HG03095 (cell line): ENCODE measurements at regions not wholly inside any gene's neighbourhood (a gene's known extent, or its start where the extent isn't known, plus 50 kb on each side); places are given as distances from the start of the nearest gene placed in this dataset.
"Not testable (repeated sequence)": the region's sequence is repeated elsewhere in the genome, so short reads cannot be mapped to it uniquely, and the experiment has no call there.

Experiments used
- ATAC-seq: cut with Tn5 transposase; IDR thresholded peaks from one replicate; pipeline ENCODE4 v1.9.1; 2021; ENCODE audit warnings: moderate library complexity; ENCODE audit not compliant: unreplicated experiment

DNA sequence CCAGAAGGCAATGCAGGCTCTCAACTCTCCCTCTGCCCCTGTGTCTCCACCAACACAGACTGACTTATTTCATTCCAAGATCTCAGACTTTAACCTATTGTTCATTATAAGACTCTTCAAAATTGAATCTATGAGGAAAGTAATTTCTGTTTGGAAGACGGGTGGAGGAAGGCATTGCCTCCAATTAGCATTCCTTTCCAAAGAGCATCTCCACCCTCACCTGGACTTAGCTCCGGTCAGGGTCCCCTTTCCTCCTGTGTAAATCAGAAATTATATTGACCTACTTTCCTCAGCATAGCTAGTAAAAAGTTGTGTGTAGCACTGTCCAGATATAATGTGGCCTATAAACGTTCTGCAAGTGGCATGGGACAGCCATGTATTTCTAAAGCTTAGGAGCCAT is 230.4 kb upstream of the ACVR2A start:
- no peak for ATAC-seq

DNA sequence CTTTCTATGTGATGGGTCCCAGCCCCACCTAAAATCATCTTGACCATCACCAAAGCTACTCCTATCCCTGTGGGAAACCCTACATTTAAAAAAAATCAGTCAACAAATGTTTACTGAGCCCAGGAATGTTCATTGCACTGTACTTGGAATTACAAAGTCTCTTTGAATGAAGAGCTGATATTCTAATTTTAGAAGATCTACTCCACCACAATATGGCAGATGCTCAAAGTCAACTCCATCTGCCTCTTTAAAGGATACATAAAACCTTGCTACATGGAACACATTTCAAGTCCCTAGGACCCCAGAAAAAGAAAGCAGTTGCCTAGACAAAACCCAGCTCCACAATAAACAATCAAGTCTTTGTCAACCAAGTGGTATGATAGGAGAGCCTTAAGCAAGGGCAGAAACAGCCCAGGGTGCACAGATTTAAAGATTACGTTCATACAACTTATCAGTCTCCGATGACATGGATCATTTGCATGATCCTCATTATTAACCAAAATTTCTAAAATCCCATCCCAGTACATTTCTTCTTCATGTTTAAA is 234.3 kb upstream of the ACVR2A start:
- no peak for ATAC-seq

DNA sequence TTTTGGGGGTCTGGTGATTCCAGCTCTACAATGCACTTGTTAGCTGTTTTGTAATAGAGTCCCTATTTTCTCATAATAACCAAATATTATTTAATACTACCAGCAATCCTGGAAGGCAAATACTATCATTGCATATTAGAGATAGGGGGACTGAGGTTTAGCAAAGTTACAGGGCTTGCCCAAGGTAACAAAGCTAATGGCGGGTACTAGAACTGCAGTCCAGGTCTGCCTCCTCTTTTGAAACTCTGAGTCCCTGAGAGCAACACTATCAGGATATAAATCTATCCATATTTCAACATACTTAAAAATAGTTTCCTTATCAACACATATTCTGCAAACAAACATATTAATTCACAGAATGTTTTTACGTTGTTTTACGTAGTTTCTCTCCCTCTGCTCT is 235.5 kb upstream of the ACVR2A start:
- ATAC-seq = no peak

DNA sequence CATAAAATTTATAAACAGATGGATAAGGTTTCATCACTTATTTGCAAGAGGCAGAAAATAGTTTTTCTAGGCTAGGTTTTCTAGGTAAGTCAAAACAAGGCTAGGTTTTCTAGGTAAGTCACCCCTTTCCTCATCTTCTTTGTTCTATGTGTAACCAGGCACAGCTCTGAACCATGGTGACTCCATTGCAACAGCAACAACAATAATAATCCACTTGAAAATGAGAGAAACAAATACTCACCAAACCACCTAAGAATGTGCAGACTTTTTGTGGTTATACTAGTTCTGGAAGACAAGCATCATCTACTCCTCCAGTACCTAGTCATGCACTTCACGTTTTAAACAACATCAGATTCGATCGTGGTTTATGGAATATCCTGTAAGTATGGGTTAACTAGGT is 237.4 kb upstream of the ACVR2A start:
- no peak for ATAC-seq

DNA sequence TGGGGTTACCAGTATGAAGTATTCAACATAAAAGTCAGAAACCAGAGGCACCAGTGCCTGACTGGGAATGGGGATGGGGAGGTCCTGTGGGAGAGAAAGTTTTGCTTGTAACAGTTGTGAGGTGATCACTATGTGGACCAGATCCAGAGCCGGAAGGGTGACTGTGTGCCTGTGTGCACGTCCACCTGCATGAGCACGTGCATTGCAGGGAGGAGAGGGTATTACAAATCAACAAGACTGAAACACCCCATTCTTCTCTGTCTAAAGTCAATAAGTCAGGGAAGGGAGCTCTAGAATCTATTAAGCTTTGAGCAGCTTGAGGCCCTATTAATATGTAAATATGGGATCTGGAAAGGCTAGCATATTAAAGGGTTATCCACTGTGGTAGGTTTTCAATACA is 241.0 kb upstream of the ACVR2A start:
- no peak for ATAC-seq

DNA sequence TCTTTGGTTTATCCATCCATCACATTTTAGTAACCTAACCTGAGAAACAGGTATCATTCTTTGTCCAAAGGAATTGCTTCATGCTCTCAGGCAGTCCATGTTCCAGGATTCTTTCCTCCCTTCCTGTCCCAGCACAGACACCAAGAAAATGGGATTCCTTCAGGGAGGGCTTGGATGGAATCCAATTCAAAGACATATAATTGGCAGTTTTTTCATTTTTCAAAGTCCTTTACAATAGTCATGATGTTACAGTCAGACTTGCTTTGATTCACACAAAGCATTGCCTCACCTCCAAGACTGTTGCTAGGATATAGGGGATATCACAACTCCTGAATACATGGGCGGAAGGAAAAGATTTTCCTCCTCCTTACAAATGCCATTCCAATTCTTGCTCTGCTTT is 241.4 kb upstream of the ACVR2A start:
- no peak for ATAC-seq

DNA sequence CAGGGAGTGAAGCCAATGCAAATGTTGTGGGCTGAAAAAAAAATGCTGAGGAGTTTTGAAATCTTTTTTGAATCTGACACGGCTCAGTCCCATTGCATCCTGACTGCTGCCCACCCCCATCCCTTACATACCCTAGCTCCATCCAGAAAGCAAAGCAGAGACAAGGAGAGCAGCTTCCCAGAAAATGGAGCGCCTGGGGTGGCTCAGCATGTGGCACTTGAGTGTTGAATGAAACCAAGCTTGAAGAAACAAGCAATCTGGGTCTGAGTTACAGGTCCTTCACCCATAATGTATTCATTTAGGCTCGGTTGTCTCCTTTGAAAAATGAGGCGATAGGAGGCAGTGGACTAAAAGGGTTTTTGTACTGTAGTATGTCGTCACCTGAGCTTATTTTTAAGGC is 244.2 kb upstream of the ACVR2A start:
- ATAC-seq = no peak

DNA sequence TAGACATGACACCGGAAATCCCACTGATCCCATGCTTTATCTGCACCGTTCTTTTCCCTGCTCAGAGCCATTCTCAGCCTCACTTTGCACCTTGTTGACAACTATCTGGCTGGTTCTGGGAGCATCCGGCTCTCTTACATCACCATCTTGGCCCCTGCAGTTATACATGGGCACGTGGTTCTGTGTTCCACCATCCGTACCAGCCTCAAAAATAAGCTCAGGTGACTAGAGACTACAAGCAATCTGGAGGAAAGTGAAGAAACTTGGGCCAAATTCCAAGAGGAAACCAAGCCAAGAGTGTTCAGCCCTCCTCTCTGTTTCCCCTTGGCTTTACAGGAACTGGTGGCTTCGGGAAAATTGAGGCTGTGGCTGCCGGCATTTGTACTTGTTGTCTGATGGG is 244.6 kb upstream of the ACVR2A start:
- no peak for ATAC-seq

DNA sequence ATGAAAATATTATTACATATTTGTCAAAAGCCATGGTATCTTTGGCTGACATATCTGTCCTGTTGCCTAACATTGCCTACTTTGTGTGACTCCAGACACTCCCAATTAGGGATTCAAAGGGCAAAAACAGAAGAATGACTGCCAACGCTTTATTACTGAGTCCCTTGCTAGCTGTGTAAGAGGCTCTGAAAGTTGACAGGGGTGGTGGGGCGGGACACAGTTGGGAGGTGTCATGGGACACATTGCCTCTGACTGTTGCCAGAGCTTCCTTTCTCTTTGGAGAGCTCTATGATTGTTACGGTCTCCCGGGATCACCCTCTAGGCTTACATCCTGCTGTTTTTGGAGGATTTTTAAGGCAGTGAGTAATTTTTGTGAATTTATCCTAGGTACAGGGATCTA is 249.6 kb upstream of the ACVR2A start:
- no peak for ATAC-seq

DNA sequence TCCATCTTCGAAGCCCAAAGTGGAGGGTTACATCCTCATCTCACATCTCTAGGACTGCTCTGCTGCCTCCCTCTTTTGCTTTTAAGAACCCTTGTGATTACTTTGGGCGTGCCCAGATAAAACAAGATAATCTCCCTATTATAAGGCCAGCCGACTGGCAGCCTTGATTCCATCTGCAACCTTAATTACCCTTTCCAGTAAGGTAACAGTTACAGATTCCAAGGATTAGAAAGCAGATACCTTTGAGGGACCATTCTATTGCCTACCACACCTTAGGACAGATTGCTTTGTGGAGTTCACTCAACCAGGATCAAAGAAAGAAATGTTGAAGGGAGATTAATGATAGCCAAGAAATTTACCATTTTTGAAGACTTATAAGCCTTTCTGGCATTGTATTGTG is 250.8 kb upstream of the ACVR2A start:
- no peak for ATAC-seq

DNA sequence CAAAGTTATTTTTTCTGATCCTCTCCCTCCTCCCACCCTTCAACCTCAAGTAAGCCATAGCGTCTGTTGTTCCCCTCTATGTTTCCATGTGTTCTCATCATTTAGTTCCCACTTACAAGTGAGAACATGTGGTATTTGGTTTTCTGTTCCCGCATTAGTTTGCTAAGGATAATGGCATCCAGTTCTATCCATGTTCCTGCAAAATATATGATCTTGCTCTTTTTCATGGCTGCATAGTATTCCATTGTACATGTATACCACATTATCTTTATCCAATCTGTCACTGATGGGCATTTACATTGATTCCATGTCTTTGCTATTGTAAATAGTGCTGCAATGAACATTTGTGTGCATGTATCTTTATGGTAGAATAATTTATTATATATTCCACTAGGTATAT is 252.0 kb upstream of the ACVR2A start:
- ATAC-seq = not testable (repeated sequence)

DNA sequence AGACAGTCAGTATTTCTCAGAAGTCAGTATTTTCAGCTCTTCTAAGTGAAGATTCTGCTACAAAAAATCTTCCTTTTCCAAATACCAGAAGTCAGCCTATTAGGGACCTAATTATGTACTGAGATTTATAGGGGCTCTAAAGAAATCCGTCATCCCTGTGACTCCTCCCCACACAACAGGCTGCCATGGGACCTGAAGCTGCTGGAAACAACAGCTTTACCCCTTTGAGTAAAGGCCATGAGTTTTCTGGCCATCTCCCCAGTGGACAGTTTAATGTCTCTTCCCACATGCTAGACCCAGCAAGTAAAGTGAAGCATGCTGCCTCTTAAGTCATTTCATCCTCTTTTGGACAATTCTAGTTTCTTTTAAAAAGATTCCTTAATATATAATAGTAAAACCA is 255.7 kb upstream of the ACVR2A start:
- ATAC-seq = no peak

DNA sequence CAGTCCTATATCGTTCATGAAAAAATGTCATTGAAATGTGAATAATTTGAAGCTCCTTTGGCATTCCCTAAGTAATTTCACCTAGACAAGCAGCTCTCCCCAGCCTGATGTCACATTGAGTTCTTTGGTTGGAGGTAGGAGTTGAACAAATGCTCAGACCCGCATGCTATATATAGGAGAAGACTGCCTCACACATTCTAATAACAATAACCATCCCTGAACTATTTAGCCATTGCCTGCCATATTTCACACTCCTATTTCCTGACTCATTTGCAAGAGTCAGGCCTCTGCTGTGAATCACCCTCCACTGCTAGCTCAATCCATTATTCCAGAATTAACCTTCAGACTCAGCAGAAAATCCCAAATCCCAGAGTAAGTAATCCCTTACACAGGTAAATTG is 256.6 kb upstream of the ACVR2A start:
- no peak for ATAC-seq

DNA sequence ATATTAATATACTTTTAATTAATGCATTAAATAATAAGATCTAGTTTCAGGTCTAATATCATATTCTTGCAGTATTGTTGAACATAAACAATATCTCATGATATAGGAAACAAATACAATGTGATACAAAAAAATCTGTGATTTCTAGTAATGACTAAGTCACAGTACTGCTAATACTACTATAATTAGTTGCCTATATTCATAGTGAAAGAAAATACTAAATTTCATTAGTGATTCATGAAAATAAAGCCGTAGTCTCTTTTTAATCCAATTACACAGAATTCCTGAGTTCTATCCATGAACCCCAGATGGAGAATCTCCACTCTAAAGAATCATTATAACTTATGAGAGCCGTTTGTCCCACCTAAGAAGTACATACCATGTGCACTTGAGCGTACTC is 266.3 kb upstream of the ACVR2A start:
- ATAC-seq = no peak

DNA sequence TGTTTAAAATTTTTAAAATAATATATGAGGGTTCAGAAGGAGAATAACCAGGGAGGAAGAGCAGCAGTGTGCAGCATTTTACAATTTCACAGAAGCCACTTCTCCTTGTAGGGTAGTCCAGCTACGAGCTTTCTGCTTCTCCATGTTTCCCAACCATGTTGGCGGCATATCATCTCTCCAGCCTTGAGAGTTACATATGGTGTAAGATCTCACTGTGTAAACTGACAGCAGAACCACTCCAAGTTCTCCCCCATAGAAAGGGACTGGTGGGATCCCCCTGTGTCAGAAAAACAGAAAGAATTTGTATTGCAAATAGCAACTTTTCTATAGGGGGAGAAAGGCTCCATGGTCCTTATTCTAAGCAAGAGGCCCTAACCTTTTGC is 266.8 kb upstream of the ACVR2A start:
- ATAC-seq = no peak

DNA sequence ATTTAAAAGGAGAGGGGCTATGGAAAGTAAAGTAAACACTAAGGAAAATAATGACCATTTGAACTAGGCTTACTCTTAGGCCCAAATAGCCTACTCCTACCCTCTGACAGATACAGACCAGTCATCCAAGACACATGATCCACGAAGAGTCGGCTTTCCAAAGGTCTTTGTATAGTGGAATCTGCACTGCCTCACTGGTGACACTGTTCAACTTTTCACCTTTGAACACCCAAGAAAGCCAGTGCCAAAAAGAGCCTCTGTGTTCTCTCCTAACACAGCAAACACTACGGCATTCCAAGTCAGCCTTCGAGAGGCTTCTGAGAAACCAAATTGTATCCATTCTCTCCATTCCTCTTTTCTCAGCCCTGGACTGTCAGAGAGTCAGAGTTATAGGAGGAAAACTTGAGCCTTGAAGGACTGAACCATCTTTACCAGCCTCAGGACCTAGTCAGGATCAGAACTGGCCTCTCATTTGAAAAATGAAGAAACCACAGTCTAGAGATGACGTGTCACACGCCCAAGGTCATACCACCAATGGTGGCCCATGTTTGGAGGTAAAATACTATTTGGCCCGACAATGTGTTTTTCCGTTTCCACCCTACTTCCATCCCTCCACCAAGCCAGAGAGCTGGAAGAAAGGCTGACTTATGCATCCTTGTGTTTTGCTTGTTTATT is 267.4 kb upstream of the ACVR2A start:
- no peak for ATAC-seq

DNA sequence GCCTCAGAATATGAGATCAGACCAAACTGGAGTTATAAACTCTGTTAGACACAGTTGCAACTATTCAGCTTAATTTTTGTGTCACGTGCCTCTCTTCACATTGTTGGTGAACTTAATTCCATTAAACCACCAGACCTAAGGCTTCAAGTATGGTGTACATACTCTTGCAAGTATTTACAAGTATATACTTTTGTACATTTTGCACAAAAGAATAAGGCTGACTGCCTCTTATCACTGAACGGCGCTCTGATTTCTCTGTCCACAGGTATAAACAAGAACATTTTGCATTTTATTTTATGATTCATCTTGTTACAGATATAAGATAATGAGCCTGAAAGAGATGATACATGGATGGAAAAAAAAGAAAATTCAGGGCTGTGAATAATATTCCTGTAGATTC is 269.7 kb upstream of the ACVR2A start:
- no peak for ATAC-seq

DNA sequence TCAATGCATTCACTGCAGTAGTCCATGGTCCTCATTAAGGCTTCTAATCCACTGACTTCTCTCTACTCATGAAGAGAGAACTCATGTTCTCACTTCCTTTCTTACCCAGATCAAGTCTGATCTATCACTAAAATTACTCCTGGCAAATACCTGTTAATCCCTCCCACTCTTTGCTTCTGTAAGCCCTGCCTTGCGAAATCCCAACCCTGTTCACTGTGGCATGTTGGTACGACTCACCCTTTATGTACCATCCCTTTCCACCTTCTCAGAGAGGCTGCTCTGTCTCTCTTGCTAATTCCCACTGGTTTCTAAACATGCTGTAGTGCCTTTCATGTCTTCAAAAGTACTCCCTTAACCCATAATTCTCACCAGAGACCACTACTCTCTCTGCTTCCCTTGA is 272.2 kb upstream of the ACVR2A start:
- ATAC-seq = no peak

DNA sequence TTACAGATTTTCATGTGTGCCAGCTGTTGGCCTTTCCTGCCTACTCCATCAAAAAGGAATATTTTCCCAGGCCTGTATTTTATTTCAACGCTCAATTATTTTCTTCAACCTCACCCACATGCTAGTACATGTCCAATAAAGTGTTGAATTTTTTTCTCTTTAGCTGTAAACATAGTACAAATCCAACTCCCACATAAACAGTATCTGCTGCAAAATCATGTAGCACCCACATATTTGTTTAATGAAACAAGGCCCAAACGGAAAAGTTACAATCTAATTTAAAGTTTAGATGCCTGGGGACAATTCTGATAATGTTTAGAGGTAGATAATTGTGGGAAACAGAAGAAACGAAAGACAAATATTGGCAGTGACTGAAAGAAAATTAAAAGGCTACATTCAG is 275.4 kb upstream of the ACVR2A start:
- ATAC-seq = no peak

DNA sequence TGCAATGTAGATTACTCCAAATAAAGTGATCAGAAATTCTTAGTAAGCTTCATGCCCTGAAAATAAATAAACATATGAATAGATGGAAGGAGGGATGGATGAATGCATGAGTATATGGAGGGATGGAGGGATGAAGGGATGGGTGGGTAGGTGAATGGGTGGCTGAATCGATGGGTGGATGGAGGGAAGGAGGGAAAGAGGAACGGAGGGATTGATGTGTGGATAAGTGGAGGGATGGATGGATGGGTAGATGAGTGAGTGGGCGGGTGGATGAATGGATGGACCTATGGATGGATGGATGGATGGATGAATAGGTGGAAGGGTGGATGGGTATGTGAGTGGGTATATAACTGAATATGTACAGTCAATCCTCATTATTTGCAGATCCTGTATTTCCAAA is 276.7 kb upstream of the ACVR2A start:
- ATAC-seq = no peak

DNA sequence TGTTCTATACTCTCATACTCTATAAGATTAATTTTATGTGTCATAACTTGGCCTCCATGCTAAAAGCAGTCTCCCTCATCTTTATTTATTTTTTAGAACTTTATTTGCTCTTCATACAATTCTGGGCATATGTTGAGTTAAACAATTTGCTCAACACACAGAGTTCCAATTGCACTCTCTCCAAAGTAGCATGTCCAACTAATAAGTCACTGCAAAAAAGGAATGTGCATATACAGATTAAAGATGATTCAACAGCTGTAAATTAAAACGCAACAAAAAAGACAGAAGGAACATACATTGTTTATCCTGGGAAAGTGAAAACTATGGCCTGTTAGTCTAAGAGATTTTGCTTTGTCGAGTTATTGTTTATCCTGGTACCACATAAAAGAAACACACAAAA is 277.7 kb upstream of the ACVR2A start:
- no peak for ATAC-seq

DNA sequence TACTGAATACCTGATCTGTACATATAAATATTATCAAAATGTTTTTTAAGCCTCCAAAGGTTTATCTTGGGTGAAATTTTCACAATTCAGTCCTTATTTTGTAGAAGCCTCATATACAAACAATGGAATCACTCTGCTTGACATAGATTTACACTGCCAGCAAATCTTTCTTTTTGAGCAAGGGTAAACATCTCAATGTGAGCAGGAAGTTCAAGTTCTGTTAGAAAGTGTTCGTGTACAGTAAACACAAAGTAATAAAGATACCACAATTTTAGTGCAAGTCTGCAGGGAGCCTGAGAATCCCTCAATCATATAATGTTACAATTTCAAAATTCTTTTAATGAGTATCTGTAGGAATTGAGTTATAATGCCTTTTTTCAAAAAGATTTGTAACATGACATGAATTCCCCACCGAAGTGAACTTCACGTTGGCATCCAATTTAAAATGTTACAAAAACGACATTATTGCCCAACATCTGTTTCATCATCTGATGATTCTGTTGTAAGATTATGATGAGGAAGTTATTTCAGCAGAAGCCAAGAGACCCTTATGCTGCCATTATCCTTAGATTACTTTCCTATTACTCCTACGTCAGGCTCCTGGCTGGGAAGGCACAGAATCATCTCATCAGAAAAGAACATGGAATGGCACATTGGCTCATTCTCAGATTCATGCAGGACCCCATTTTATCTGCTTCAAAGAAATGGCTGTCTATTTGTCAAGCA is 283.9 kb upstream of the ACVR2A start:
- no peak for ATAC-seq
